AG04449 (cell line): ENCODE measurements at regions not wholly inside any gene's neighbourhood (a gene's known extent, or its start where the extent isn't known, plus 50 kb on each side); places are given as distances from the start of the nearest gene placed in this dataset.

Experiments used
- CTCF ChIA-PET: fragments of 350-600 bp; formaldehyde crosslinking; extraction: SDS; loops from one replicate; lab custom pipeline; 2021; ENCODE audit warnings: antibody characterized with exemption; lab: Yijun Ruan, JAX
- POLR2A ChIA-PET: fragments of 400-600, 350-600 bp; formaldehyde crosslinking; extraction: SDS; loops from one replicate; lab custom pipeline; 2020; ENCODE audit warnings: antibody characterized with exemption, inconsistent platforms; lab: Yijun Ruan, JAX
- DNase-seq: peaks from one replicate; pipeline ENCODE4 v3.0.0-alpha.2; 2010; ENCODE audit warnings: low read depth, low spot score
- H3K4me3 ChIP-seq: 2 replicates; pipeline ENCODE4 v1.5.1; 2011; ENCODE audit warnings: low read depth, mild to moderate bottlenecking, control low read depth, low read length
- CTCF ChIP-seq: IDR thresholded peaks from one replicate; pipeline ENCODE4 v1.5.1; 2011; ENCODE audit warnings: mild to moderate bottlenecking, moderate library complexity, low read length, control low read depth, inconsistent platforms; ENCODE audit not compliant: insufficient read depth; ENCODE audit errors: missing control alignments

DNA sequence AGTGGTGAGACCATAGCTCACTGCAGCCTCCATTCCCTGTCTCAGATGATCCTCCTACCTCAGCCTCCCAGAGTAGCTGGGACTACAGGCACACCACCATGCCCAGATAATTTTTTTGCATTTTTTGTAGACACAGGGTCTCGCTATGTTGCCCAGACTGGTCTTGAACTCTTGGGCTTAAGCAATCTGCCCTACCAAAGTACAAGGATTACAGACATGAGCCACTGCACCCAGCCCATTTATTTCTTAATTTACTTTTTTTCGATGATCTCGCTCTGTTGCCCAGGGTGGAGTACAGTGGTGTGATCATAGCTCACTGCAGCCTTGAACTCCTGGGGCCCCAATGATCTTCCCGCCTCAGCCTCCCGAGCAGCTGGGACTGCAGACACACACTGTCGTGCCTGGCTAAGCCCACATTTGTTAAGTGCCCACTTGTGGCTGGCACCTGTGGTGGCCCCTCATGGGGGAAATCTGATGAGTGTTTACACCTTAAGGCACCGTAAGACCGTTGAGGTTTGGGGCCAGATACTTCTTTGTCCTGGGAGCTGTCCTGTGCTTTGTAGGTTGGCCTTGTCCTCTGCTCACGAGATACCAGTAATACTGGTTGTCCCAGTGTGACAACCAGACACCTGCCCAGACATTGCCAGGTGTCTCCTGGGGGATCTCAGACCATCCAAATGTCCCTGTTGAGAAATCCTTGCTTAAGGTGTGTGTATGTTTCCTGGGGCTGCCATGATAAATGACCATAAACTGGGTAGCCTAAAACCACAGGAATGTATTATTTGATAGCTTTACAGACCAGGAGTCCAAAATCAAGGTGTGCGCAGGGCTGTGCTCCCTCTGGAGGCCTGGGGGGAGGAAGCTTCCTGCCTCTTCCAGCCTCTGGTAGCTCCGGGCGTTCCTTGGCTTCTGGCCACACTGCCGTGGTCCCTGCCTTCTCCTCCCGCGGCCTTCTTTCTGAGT lies 141.4 kb upstream of the GSE1 start:
- CTCF ChIA-PET = interaction anchor here (1.2 to 2.0 kb wide), 4 partner anchors 10 to 139 kb away, joined by 3 to 5 read pairs (median 4); no protein-coding TSS in a partner anchor
- no peak overlapping the region for H3K4me3 ChIP-seq
- DNase-seq = no peak
- POLR2A ChIA-PET = no interaction called here
- TF ChIP-seq CTCF = no peak

DNA sequence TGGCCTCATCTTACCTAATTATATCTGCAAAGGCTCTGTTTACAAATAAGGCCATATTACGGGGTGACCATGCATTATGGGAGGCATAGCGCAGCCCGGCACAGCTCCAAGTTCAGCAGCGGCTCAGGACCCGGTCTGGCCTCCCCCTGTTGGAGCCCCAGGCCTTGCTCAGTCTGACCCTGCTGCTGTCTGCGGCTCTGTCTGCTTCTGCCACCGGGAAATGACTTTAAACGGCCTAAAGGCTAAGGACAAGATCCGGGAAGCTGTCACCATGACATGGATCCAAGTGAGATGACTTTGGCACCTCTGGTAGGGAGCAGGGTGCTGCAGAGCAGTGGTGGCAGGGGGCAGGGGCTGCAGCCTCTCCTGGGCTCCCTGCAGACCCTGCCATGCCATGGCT lies 140.6 kb upstream of the GSE1 start:
- no peak for DNase-seq
- ChIA-PET POLR2A (no interaction called here), CTCF (interaction anchor here (0.8 to 1.4 kb wide), 4 partner anchors 19 to 357 kb away, joined by 3 to 5 read pairs (median 4); no protein-coding TSS in a partner anchor)
- no peak for TF ChIP-seq CTCF
- H3K4me3 ChIP-seq = no peak overlapping the region

DNA sequence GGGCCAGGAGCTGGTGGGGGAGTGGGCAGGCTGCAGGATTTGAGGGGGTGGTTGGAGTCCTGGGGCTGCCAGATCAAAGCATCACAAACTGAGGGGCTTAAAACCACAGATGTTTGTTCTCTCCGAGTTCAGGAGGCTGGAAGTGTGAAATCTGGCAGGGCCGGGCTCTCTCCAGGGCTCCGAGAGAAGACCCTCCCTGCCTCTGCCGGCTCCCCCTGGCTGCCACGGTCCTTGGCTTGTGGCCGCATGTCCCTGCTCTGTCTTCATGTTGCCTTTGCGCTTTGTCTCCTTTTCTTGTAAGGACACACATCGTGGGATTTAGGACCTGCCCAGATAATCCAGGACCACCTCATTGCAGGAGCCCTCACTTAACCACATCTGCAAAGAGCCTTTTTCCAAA lies 139.8 kb upstream of the GSE1 start:
- CTCF ChIA-PET = interaction anchor here (0.8 to 1.3 kb wide), 2 partner anchors 186 to 358 kb away, joined by 3 read pairs; no protein-coding TSS in a partner anchor

GRCh38 chr16:85473909-85474620 lies 139.1 kb upstream of the GSE1 start:
- ChIA-PET POLR2A (no interaction called here), CTCF (interaction anchor here (0.6 to 1.3 kb wide), 2 partner anchors 186 to 359 kb away, joined by 3 read pairs; no protein-coding TSS in a partner anchor)
- DNase-seq = no peak
- no peak for TF ChIP-seq CTCF
- H3K4me3 ChIP-seq = no peak overlapping the region

More for the DNA sequence above, 139.8 kb upstream of the GSE1 start:
- H3K4me3 ChIP-seq = no peak overlapping the region
- TF ChIP-seq CTCF = no peak
- no peak for DNase-seq
- POLR2A ChIA-PET = no interaction called here

- no peak for DNase-seq
- no peak overlapping the region for H3K4me3 ChIP-seq
- CTCF ChIA-PET = interaction anchor here (1.3 kb wide), 1 partner anchor 185 kb away, joined by 3 read pairs; no protein-coding TSS in a partner anchor
- POLR2A ChIA-PET = interaction anchor here (0.6 kb wide), 1 partner anchor 42 kb away, joined by 4 read pairs; no protein-coding TSS in a partner anchor
- no peak for TF ChIP-seq CTCF
Measured at GRCh38 chr16:85474621-85475217, 138.4 kb upstream of the GSE1 start.
